Neural crest cell (in vitro differentiated cells): ENCODE measurements at regions not wholly inside any gene's neighbourhood (a gene's known extent, or its start where the extent isn't known, plus 50 kb on each side); places are given as distances from the start of the nearest gene placed in this dataset.
"Not testable (repeated sequence)": the region's sequence is repeated elsewhere in the genome, so short reads cannot be mapped to it uniquely, and the experiment has no call there.

Source experiments
- DNase-seq: peaks from one replicate; pipeline ENCODE4 v3.0.0; 2021; ENCODE audit warnings: low read depth, mixed read lengths, low spot score
- H3K27ac Mint-ChIP-seq: one replicate; pipeline ENCODE4 v1.8.0; 2021; ENCODE audit warnings: mild to moderate bottlenecking, mixed read lengths; ENCODE audit not compliant: unreplicated experiment
- H3K27me3 Mint-ChIP-seq: 2 replicates; pipeline ENCODE4 v1.8.0; 2021; ENCODE audit warnings: low read depth, mild to moderate bottlenecking, mixed read lengths
- H3K36me3 Mint-ChIP-seq: 2 replicates; pipeline ENCODE4 v1.8.0; 2021; ENCODE audit warnings: low read depth, mild to moderate bottlenecking, mixed read lengths
- H3K4me1 Mint-ChIP-seq: 2 replicates; pipeline ENCODE4 v1.8.0; 2021; ENCODE audit warnings: mixed read lengths
- H3K4me3 Mint-ChIP-seq: one replicate; pipeline ENCODE4 v1.8.0; 2021; ENCODE audit warnings: mild to moderate bottlenecking, mixed read lengths
- H3K9me3 Mint-ChIP-seq: 2 replicates; pipeline ENCODE4 v1.8.0; 2021; ENCODE audit warnings: mixed read lengths
- TF ChIP-seq, protein P1 (sequence below): fragments of 200-600 bp; sonication (generic); conservative IDR thresholded peaks from 2 replicates; pipeline ENCODE4 v1.5.0; 2021; ENCODE audit warnings: antibody characterized with exemption, mild to moderate bottlenecking

DNA sequence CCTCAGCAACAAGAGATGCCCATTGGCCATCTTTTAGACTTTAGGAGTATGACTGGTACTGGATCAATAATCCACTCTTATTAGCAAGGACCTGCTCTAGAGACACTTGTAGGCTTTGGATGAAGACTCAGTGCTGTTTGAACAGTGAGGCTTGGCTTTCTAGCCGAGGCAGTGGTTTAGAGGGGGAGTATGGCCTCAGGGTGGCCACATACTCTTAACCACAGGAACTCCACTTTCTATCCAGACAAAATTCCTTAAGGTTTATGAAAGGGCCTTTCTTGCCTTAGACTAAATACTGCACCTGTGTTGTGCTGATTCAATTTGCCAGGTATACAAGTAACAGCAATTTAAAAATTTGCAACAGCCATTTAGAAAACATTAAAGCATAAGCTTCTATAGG lies 1046.3 kb downstream of the DIPK2A start:
- Mint-ChIP-seq H3K4me3 (no peak overlapping the region), H3K9me3 (peaks cover 3% of the 10 kb centered on the region), H3K27me3 (no peaks in the 10 kb centered on the region), H3K27ac (no peak overlapping the region), H3K36me3 (peaks cover 2% of the 10 kb centered on the region), H3K4me1 (no peaks in the 10 kb centered on the region)
- no peak for DNase-seq
- TF ChIP-seq, protein P1, sequence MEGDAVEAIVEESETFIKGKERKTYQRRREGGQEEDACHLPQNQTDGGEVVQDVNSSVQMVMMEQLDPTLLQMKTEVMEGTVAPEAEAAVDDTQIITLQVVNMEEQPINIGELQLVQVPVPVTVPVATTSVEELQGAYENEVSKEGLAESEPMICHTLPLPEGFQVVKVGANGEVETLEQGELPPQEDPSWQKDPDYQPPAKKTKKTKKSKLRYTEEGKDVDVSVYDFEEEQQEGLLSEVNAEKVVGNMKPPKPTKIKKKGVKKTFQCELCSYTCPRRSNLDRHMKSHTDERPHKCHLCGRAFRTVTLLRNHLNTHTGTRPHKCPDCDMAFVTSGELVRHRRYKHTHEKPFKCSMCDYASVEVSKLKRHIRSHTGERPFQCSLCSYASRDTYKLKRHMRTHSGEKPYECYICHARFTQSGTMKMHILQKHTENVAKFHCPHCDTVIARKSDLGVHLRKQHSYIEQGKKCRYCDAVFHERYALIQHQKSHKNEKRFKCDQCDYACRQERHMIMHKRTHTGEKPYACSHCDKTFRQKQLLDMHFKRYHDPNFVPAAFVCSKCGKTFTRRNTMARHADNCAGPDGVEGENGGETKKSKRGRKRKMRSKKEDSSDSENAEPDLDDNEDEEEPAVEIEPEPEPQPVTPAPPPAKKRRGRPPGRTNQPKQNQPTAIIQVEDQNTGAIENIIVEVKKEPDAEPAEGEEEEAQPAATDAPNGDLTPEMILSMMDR = no peak

DNA sequence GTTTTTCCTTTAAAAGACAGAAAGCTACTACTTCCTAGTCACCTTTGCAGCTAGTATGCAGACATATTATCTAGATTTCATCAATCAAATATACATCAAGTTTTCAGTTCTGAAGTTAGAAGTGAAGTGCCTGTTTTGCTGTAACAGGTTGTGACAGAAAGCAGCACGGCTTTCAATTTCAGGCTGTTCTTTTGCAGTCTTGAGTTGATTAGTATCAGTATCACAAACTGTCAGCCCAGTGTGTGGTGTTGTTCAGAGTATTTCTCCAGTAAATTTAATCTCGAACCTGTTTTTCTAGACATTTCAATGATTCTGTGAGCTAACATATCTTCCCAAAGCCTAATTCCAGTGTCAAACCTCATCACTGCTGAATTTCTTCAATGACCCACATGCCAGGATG lies 1050.8 kb downstream of the DIPK2A start:
- H3K36me3 Mint-ChIP-seq = no peaks in the 10 kb centered on the region
- no peaks in the 10 kb centered on the region for H3K4me1 Mint-ChIP-seq
- no peaks in the 10 kb centered on the region for H3K27me3 Mint-ChIP-seq
- TF ChIP-seq, protein P1 = no peak
- no peak overlapping the region for H3K4me3 Mint-ChIP-seq
- no peak overlapping the region for H3K27ac Mint-ChIP-seq
- DNase-seq = no peak
- H3K9me3 Mint-ChIP-seq = peaks cover 5% of the 10 kb centered on the region

- DNase-seq = no peak
- Mint-ChIP-seq H3K4me1 (no peaks in the 10 kb centered on the region), H3K36me3 (no peaks in the 10 kb centered on the region)
These were observed 1053.1 kb downstream of the DIPK2A start for GRCh38 chr3:145024700-145025099.

GRCh38 chr3:145027186-145027585 lies 1055.6 kb downstream of the DIPK2A start:
- not testable (repeated sequence) for H3K27ac Mint-ChIP-seq, DNase-seq, H3K4me1 Mint-ChIP-seq, H3K4me3 Mint-ChIP-seq, H3K36me3 Mint-ChIP-seq, H3K27me3 Mint-ChIP-seq
- H3K9me3 Mint-ChIP-seq = peaks cover 10% of the 10 kb centered on the region

More at GRCh38 chr3:145024700-145025099, 1053.1 kb downstream of the DIPK2A start:
- Mint-ChIP-seq H3K27me3 (no peaks in the 10 kb centered on the region), H3K4me3 (no peak overlapping the region), H3K27ac (no peak overlapping the region), H3K9me3 (peaks cover 9% of the 10 kb centered on the region)
- TF ChIP-seq, protein P1 = no peak

GRCh38 chr3:145032791-145033190 lies 1061.2 kb downstream of the DIPK2A start:
- no peaks in the 10 kb centered on the region for H3K36me3 Mint-ChIP-seq
- no peak overlapping the region for H3K4me3 Mint-ChIP-seq
- H3K9me3 Mint-ChIP-seq = peaks cover 6% of the 10 kb centered on the region
- no peaks in the 10 kb centered on the region for H3K27me3 Mint-ChIP-seq
- no peaks in the 10 kb centered on the region for H3K4me1 Mint-ChIP-seq
- TF ChIP-seq, protein P1 = no peak
- H3K27ac Mint-ChIP-seq = no peak overlapping the region
- no peak for DNase-seq

- TF ChIP-seq, protein P1 = no peak
- H3K27ac Mint-ChIP-seq = no peak overlapping the region
- H3K4me3 Mint-ChIP-seq = no peak overlapping the region
- no peaks in the 10 kb centered on the region for H3K9me3 Mint-ChIP-seq
- no peaks in the 10 kb centered on the region for H3K36me3 Mint-ChIP-seq
- H3K27me3 Mint-ChIP-seq = no peaks in the 10 kb centered on the region
- no peaks in the 10 kb centered on the region for H3K4me1 Mint-ChIP-seq
- no peak for DNase-seq
These were observed 1064.1 kb downstream of the DIPK2A start for GRCh38 chr3:145035682-145036081.

DNA sequence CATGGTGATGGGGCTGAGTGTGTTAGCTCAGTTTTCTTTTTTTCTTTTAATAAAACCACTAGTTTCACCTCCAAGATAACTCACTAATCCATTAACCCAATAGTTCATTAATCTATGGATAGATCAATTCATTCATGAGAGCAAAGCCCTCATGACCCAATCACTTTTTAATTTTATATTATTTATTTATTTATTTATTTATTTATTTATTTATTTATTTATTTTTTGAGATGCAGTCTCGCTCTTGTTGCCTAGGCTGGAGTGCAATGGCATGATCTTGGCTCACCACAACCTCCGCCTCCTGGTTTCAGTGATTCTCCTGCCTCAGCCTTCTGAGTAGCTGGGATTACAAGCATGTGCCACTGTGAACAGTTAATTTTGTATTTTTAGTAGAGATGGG lies 1082.4 kb downstream of the DIPK2A start:
- not testable (repeated sequence) for H3K27ac Mint-ChIP-seq, H3K4me1 Mint-ChIP-seq, DNase-seq, H3K4me3 Mint-ChIP-seq, H3K27me3 Mint-ChIP-seq, H3K36me3 Mint-ChIP-seq, H3K9me3 Mint-ChIP-seq
